ENCODE measurements at regions not wholly inside any gene's neighbourhood (a gene's known extent, or its start where the extent isn't known, plus 50 kb on each side); places are given as distances from the start of the nearest gene placed in this dataset.
"Not testable (repeated sequence)": the region's sequence is repeated elsewhere in the genome, so short reads cannot be mapped to it uniquely, and the experiment has no call there.

DNA sequence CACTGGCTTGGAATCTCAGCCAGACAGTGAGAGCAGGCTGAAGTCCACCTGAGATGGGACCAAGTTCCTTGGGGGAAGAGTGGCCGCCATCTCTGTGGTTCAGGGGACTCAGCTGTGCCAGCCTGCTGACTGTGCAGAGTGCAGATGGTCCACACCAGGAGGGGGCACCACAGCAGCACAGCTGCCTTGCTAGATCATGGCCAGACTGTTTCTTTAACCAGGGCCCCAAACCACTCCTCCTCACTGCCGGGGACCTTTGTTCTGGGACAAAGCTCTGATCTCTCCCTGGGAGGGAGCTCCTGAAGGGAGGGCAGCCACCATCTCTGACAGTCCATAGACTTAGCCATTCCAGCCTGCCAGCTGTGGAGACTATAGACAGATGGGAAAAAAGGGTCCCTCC lies 2189.6 kb downstream of the PCDH7 start:
- no peak for DNase-seq

DNA sequence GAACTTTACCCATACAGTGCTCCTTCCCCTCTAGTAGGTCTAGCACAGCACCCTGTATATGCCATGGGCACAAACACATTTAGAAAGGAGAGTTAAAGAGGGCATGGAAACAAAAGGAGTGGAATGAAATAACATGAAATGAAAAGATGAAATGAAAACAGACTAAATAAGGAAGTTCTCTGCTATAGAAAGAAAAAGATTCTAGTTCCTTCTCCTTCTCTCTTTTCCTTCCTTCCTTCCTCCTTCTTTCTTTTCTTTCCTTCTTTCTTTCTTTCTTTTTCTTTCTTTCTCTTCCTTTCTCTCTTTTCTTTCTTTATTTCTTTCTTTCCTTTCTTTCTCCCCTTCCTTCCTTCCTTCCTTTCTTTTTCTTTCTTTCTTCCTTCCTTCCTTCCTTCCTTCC lies 2197.4 kb downstream of the PCDH7 start:
- DNase-seq = no peak

DNA sequence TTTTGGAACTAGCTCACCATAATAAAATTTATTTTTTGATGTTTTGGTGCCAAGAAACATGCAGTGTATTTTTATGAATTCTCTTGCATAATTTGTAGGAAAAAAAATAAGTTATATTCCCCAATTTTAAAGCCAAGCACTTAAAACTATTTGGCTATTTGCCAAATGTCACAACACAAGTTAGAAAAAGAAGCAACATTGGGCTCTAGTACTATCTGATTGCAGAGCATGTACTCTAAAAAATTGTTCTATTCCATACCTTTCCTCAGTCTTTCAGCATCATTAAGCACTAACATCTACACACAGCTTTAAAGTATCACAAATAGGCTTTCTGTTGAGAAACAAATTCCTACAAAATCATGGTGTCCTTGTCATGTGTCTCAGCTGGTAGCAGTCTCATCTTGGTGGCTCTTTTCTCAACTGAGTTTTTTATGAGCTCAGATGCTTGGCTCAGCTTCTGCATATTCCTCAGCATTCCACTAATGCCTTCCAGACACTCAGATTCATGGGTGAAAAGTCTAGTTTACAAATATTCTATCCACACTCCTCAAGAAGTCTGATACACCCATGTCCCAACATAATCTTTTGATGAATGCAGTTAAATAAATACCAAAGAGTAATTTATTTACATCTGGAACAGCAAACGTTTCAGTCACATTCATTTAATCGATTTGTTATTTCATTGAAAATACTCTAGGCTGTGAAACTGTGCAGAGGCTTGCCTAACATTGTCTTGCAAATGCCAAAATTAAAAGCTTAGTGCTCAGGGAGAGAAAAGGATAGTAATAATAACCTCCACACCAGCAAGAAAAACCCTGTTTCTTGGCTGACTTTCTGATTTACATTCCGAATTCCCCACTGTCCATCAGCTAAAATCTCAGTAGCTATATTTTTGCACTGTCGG lies 2209.9 kb downstream of the PCDH7 start:
- DNase-seq = no peak

DNA sequence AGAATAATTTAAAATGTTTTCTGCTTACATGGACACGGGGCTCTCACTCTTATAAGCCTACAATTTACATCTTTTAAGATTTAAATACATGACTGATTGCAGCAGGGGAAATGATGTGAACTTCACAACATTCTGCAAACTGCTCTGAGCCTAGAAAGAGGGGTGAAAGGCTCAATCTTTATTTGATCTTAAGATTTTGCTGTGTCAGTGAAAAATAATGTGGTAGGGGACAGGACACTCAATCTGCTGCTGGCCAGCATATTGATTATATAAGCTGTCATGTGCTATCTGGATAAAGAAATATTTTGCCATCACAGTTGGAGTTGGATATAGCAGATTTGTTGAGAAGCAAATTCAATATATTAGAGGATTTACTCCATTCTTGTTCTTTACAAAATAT lies 2210.5 kb downstream of the PCDH7 start:
- no peak for DNase-seq

DNA sequence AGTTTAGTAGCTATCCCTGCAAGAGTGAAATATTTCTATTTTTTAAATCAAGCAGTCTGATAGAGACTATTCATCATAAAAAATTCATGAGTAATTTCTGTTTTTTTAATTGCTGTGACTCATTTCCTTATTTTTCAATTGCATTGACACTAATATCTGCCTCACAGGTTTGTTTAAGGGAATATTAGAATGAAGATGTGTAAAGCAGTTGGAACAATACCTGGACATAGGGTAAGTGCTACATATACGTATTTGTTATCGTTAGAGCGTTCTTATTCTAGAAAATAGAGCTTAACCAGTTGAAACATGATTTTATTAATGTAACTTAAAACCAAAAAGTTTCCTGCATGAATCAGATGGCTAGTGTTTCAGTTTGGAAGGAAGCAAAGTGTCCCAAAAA lies 2211.3 kb downstream of the PCDH7 start:
- no peak for DNase-seq

DNA sequence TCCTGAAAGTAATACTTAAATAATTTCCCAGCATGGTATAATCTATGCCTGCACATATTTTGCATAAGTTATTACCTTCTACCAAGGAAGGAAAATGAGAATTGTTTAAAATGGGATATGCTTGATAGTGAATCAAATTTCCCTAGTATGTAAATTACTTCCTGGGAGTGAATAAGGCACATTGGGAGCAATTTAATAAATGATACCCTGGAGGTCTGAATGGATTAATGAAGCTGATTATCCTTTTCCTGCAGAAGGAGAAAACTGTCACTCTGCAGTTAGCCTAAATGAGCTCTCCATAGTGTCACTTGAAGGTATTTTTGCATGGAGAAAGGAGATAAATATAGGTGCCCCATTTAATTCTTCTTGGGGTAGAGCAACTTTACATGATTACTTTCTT lies 2212.0 kb downstream of the PCDH7 start:
- DNase-seq = no peak

DNA sequence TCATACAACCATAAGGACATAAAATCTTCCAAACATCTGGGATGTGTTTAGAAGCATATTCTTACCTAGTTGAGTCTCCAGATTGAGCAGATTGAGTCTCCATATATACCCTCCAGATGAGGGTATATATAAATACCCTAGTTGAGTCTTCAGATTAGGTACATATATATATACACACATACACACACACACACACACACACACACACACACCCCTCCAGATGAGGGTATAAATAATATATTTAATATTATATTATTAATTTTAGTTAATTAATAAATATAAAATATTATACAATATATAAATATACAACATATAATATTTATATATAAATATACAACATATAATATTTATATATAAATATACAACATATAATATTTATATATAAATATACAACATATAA lies 2219.1 kb downstream of the PCDH7 start:
- DNase-seq = not testable (repeated sequence)

DNA sequence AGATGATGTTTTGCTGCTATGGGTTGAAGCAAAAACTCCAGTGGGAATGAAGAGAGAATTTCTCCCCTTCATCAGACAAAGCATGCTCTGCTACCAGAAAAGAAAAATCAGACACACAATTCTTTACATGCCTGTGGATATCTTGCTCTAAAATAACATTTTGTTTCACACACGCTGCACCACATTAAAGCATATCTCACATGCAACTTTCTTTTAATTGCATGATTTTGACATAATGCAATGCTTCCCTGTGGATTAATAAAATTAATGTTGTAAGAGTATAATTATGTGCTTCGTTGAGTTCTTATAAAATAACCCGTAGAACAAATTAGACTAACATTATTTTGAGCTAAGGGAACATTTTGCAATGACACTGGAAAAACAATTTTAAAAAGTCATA lies 2230.7 kb downstream of the PCDH7 start:
- DNase-seq = no peak

DNA sequence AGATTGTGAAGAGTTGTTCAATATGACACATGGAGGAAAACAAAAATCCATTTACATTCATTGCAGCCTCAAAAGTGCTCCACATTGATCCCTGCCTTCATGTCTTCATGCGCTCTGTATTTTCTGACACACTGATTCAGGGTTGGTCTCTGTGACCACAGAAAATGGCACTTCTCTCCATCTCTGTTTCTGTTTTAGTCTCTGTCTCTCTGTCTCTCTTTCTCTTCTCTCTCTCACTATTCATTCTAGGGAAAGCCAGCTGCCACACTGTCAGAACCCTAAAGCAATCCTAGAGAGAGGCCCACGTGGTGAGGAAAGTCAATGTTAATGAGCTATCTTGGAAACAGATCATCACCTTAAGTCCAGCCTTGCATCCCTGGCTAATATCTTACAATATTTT lies 2238.4 kb downstream of the PCDH7 start:
- DNase-seq = no peak

DNA sequence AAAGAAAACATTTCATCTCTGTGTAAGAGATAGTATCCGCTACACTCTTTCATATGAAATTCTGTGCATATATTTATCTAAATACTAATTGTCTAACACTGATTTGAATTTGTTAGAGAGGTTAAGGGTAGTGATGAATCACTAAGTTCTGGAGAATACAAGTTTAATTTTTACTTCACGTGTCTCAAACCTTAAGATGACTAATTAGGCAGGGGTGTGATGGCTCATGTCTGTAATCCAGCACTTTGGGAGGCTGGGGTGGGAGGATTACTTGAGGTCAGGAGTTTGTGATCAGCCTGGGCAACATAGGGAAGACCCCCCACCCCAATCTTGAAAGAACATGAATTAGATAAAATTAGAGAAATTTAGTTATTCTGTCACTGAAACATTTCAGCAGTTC lies 2241.9 kb downstream of the PCDH7 start:
- DNase-seq = no peak

DNA sequence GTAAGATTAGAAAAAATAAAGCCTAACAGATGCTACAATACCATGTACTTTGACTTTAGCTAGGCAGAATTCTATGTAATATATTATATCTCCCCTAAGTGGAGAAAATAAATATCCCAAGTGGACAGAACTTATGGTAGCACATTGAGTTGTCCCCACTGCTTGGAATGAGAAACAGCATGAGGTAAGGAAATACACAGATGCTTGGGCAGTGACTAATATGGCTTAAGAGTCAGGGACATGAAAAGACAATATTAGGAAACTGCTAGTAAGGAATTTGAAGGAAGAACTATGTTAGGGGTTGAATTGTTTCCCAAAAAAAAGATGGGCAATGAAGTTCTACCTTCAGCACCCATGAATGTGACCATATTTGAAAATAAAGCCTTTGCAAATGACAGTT lies 2265.1 kb downstream of the PCDH7 start:
- no peak for DNase-seq

DNA sequence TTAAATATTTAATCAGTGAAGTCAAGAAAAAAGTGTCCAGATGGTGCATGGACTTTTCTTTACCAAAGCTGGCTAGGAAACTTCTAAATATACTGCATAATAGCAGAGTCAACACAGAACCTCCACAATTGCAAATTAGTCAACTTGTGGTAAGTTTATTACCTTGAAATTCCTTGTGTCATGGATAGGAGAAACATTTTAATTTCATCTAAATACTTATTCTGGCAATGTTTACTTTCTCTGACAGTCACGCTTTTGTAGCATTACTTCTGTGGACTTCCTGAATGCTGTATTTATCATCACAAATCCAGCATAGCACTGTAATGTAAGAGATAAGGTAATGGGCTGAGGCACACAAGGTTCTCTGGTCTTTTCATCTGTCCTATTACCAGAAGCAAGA lies 2266.1 kb downstream of the PCDH7 start:
- no peak for DNase-seq

DNA sequence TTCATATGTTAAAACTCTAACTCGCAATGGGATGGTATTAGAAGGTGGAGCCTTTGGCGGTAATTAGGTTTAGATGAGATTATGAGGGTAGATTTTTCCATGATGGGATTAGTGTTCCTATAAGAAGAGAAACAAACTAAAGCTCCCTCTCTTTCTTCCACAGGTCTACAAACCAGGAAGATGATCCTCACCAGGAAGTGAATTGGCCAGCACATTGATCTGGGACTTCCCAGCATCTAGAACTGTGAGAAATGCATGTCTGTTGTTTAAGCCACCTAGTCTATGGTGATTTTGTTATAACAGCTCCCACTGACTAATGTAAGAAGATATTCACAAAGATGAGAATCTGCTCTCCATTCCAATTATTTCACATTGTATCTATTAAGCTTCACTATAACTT lies 2266.9 kb downstream of the PCDH7 start:
- no peak for DNase-seq

DNA sequence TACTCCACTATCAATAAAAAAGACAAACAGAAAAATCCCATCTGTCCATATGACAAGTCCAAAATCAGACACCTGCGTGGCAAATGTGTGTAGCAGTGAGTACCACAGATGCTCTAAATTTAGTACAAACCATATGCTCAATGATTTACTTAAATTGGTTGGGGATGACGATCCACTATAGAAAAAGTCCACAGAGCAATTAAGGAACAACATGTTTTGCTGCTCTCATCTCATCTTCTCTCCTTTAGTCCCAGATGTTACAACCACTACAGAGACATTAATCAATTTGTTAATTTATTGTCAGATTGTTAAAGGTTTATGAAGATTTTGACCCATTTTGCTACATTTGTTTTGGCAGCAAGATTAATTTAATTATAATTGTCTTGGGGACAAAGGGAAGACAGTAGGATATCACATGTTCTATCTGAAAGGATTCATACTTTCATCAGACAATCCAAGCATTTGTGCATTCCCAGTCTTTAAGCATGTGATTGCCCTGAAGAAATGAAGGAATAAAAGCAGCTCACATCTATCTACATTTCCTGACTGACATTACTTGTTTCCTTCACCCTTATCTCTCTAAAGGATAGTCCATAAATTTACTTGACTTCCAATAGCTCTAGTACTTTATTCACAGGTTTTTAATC lies 2268.1 kb downstream of the PCDH7 start:
- no peak for DNase-seq

DNA sequence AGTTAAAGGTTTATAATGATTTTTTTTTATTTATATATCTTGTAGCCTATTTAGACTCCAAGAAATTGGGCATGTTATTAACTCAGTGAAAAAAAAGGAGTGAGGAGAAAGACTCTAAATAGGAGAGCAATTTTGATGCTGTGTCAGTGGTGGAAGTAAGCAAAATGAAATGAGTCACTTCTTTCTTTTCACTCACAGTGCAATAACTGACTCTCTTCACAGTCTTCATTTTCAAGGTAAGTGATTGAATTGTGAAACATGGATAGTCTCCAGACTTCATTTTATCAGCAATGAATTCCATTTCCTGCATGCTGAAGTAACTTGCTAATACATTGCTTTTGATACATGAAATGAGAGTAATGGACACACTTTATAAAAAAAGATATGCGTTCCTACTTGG lies 2271.5 kb downstream of the PCDH7 start:
- no peak for DNase-seq

DNA sequence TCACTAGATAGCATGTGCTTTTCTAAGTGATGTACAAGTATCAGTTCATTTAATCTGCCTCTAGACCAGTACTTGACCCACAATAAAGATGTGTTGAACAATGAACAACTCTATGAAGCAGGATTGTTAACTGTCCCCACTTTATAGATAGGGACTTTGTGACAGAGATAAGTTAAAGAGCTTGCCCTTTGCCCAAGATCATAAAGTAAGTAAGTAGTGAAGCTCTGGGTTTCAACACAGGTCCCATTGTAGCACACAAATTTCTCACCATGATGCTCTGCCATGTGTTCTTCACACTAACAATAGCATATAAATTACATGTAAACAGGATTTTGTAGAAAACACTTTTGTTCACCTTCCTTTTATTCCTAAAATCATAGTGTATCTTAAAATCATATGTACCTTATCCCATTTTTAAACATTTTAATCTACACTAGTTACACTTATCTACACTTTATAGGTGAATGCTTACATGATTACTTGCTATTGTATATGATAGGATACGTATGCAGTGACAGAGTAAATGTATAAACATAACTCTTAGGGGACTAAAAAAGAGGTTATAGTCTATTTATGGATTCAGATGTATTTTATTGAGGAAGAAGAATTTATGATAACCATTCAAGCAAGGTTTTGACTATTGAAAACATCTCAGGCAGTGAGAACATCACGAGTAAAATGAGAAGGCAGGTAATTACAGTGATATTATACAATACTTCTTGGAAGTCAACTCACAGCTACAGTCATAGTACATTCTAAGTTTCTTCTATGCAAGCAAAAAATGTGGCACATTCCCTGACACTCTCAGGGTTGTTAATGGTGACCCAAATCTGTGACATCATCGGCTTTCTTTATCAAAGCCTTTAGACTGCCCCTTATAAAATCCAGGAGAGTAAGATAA lies 2275.1 kb downstream of the PCDH7 start:
- DNase-seq = no peak

DNA sequence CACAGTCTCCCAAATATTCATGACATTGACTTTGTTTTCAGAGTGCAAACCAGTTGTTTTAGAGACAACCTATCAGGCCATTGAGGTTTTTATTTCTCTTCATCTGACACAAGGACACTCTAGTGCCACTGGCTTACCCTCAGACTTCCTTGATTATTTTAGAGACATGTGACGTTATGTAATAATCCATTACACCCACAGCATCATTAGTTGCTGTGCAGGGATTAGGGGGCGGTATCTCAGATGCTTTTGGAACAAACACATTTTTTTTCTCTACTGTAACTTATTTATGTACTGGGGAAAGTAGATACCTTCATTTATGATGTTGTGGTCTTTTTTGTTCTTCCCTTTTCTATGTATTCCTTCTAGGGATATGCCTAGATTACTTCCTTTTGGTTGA lies 2293.1 kb downstream of the PCDH7 start:
- DNase-seq = no peak

DNA sequence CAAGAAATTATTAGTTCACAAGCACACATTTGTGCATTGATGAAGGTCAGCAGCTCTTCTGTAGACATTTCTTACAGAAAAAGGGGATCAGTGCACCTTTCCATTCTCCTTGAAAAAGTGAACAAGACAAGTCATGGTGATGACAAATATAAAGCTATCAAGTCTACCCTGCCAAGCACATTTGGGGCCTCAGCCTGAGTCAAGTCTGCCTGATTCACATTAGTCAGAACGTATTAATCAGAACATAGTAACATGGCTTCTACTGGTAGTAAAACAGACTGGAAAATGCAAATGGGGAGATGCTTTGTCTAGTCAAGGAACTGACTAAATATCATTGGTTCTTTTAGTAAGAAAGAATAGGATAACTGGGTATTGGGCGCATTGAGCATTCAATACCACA lies 2305.1 kb downstream of the PCDH7 start:
- DNase-seq = no peak

DNA sequence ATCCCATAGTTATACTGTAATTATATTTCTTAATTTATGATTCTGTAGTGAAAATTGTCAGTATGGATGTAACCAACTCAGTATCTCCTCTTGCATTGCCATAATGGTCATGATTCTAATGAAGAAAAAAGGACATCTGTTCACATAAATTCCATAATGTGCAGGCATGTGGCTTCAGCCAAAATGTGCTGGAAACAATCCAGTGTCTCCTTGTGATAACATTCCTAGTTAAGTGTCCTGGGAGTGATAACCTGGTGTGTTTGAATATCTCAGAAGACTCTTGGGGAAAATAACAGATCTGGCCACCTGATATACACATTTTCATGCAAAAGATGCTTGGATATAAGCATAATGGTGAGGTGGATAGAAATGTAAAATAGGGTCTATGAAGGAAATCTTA lies 2309.8 kb downstream of the PCDH7 start:
- no peak for DNase-seq

DNA sequence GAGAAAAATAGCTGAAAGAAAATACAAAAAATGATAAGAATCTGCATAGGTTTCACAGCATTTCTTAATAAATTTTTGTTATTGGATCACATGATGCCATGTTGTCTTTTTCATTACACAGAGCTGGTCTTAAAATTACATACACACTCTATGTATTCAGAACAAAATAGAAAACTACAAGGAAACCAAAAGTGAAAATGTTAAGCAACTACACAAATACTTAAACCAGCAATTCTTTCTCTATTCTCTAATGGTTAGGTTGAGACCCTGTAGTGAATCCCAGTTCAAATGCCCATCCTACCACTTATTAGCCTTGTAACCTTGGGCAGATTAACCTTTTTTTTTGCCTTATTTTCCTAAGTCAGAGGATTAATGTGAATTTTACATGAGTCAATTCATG lies 2311.2 kb downstream of the PCDH7 start:
- DNase-seq = no peak

DNA sequence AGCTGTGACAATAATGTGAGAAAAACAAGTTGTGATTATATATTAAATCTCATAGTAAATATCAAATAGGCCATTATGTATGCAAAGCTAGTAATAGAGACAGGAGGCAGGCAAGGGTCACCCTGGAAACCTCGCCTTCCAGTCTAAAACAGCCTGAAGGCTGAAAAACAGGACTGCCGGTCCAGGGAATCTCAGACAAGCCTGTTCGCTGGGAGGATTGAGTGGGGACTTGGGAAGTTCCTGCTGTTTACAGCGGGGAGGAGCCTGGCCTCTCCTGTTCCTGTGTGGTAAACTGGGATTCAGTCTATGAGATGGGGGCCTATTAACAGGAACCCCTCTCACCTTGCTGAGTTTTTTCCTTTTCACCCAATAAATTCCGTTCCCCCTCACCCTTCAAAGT lies 2317.3 kb downstream of the PCDH7 start:
- no peak for DNase-seq

DNA sequence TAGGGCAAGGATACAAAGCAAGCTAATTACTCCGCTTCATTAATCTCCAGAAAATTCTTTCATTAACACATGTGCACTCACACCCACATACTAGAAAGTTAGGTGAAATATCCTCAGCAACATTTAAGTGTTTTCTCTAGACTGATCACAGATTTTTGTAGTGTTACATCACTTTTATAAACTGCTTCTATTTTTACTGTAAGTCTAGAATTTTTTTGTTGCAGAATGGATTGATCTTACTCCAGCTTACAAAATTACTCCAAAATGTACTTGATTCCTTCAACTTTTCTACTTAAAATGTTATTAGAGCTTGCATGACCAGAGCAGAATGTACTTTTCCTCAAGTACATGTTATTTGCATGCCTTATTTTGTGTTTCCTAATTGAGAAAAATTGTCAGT lies 2325.2 kb downstream of the PCDH7 start:
- DNase-seq = no peak
